ENCODE measurements at regions not wholly inside any gene's neighbourhood (a gene's known extent, or its start where the extent isn't known, plus 50 kb on each side); places are given as distances from the start of the nearest gene placed in this dataset.
"Not testable (repeated sequence)": the region's sequence is repeated elsewhere in the genome, so short reads cannot be mapped to it uniquely, and the experiment has no call there.

DNA sequence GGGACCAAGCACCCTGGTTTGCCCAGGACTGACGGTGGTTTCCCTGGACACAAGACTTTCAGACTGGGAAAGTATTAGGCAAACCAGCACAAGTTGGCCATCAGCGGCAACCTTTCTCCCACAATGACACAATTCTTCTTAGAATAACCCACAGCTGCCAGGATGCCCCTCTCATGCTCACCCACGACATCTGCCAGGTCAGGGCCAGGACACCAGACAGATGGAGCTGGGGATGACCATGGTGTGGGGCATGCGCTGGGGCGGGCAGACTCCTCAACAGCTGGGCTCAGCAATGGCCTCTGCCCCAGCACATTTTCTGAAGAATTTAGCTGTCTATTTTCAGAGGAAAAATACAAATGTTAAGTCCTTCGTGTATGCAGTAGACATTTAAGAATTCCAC, 226.4 kb downstream of the FNDC1 start:
- TF ChIP-seq GATA1 (IDR thresholded peaks at IDR 0.05; ENCODE audit: low read depth, low read length) (no peak), POLR2A (IDR thresholded peaks at IDR 0.05; ENCODE audit: low read length) (no peak)
- no peak for DNase-seq

DNA sequence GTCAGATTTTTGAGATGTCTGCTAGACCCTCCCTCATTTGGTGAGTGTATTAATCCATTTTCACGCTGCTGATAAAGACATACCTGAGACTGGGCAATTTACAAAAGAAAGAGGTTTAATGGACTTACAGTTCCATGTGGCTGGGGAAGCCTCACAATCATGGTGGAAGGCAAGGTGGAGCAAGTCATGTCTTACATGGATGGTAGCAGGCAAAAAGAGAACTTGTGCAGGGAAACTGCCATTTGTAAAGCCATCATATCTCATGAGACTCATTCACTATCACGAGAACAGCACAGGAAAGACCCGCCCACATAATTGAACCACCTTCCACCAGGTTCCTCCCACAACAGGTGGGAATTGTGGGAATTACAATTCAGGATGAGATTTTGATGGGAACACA, 223.5 kb downstream of the FNDC1 start:
- DNase-seq = not testable (repeated sequence)

GRCh38 chr6:159390381-159390780, 221.2 kb downstream of the FNDC1 start:
- TF ChIP-seq GATA1 (IDR thresholded peaks at IDR 0.05; ENCODE audit: low read depth, low read length) (no peak), POLR2A (IDR thresholded peaks at IDR 0.05; ENCODE audit: low read length) (no peak)
- no peak for DNase-seq

GRCh38 chr6:159389695-159390094, 220.5 kb downstream of the FNDC1 start:
- TF ChIP-seq POLR2A (IDR thresholded peaks at IDR 0.05; ENCODE audit: low read length) (no peak), GATA1 (IDR thresholded peaks at IDR 0.05; ENCODE audit: low read depth, low read length) (no peak)
- no peak for DNase-seq

DNA sequence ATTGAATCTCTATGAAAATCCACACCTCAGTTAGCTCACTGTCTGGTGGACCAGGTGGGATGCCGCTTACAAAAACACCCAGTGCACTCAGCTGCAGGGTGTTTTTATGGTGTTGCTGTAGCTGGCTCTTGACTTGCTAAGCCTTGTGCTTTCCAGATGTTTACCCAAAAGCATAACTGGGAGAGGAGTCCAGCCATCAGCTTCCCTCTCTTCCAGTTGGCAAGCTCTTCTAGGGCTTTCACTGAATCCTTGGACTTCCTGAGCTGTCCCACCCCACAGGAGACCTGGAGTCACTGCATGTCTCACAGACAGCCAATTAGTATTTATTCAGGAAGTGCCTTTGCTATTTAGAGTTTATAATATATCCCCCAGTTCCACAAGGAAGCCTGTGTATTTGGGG, 210.9 kb downstream of the FNDC1 start:
- TF ChIP-seq GATA1 (IDR thresholded peaks at IDR 0.05; ENCODE audit: low read depth, low read length) = no peak
- TF ChIP-seq POLR2A (IDR thresholded peaks at IDR 0.05; ENCODE audit: low read length) = no peak
- DNase-seq = no peak

DNA sequence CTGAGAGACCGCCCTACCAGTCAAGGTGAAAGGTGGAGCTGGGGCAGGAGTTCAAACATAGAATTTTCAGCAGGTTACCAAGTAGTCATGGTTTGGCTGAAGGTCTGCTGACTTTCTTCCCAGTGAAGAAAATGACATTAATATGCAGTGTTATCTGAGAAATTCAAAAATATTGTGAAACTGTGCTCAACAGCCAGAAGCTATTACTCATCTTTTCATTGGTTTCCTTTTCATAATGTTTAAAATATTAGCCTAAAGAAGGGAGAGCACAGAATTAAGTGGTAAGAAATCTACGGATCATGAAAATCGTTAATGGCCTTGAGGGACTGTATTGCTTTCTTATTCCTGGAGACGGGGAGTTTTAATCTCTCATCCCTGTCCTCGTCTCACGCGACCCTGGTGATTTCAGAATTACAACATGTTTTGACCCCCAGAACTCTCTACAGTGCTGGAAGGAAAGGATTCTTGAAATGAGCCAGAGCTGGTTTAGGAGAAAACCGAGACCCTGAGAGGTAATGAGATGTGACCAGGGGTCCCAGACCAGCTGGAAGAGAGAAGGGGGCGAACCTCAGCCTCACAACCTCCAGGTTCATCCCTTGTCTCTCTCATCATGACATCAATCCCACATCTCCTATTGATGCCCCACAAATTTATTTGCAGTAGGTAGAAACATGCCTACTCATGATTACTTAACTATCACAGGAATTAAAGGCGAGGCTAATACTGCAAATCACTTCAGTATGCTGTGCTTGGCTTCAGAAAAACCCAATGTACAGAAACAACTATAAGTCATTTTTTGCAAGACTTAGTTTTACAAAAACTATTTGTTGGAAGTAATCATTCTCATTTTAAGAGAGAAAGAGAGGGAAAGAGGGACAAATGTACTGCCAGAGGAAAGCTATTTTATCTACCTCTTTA, 209.5 kb downstream of the FNDC1 start:
- TF ChIP-seq GATA1 (IDR thresholded peaks at IDR 0.05; ENCODE audit: low read depth, low read length) = no peak
- no peak for TF ChIP-seq POLR2A (IDR thresholded peaks at IDR 0.05; ENCODE audit: low read length)
- DNase-seq = no peak

GRCh38 chr6:159376516-159377158, 207.4 kb downstream of the FNDC1 start:
- no peak for DNase-seq
- TF ChIP-seq GATA1 (IDR thresholded peaks at IDR 0.05; ENCODE audit: low read depth, low read length) (no peak), POLR2A (IDR thresholded peaks at IDR 0.05; ENCODE audit: low read length) (no peak)

DNA sequence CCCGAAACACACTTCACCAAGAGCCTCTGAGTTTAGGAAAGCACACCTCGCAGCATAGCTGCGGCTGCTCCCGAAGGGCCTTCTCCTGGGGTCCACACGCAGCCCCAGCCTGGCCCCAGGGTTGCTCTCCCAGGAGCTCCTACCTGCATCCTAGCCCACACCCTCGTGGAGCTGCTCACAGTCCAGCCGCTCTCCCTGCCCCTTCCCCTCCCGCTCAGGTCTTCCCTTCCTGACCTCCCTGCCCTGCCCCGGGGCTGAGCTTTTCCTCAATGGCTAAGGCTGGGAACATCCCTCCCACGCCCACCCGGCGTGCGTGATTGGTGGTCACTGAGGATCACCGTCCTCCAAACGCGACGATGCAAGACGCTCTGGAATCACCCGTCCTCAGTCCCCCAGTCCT, 205.8 kb downstream of the FNDC1 start:
- no peak for TF ChIP-seq POLR2A (IDR thresholded peaks at IDR 0.05; ENCODE audit: low read length)
- no peak for TF ChIP-seq GATA1 (IDR thresholded peaks at IDR 0.05; ENCODE audit: low read depth, low read length)
- DNase-seq = no peak

DNA sequence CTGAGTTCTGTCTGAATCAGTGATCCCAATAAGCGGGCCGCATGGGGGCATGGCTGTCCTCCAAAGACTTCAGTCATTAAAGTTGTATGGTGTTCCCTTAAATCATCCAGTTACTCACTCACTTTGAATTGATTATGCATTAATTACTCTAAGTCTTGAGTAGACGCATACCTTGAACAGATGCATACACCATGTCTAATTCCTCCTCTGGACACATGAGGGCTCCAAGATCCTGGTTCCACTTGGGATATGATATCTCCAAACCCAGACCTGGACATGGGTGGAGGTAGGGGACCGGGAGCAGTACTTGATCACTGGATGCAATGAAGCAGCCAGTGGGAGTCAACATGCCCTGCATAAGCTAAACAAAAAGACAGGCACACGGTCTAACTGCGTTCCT, 204.5 kb downstream of the FNDC1 start:
- no peak for TF ChIP-seq POLR2A (IDR thresholded peaks at IDR 0.05; ENCODE audit: low read length)
- TF ChIP-seq GATA1 (IDR thresholded peaks at IDR 0.05; ENCODE audit: low read depth, low read length) = no peak
- DNase-seq = no peak

DNA sequence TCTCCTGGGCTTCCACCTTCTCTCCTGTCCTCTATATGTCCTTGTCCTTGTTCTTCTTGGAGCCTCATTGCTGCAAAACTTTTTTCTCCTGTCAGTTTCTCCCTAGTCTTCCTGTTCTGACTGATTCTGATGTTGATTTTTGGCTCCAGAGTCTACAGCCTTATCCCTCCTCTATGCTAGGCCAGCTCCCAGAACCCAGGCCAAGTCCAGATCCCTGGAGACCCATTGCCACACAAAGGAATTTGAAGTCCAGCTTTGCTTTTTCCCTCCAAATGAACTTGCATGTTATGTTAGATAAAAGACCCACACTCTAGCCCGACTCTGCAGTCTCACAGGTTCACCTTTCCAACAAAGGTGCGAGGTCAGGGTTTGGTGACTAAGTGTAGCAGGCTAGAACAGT, 203.1 kb downstream of the FNDC1 start:
- TF ChIP-seq GATA1 (IDR thresholded peaks at IDR 0.05; ENCODE audit: low read depth, low read length) = no peak
- TF ChIP-seq POLR2A (IDR thresholded peaks at IDR 0.05; ENCODE audit: low read length) = no peak
- DNase-seq = no peak

- DNase-seq = no peak
- TF ChIP-seq GATA1 (IDR thresholded peaks at IDR 0.05; ENCODE audit: low read depth, low read length) (no peak), POLR2A (IDR thresholded peaks at IDR 0.05; ENCODE audit: low read length) (no peak)
These were observed 191.1 kb downstream of the FNDC1 start for GRCh38 chr6:159360306-159360705.

GRCh38 chr6:159359581-159360297, 190.5 kb downstream of the FNDC1 start:
- DNase-seq = no peak
- no peak for TF ChIP-seq POLR2A (IDR thresholded peaks at IDR 0.05; ENCODE audit: low read length)
- no peak for TF ChIP-seq GATA1 (IDR thresholded peaks at IDR 0.05; ENCODE audit: low read depth, low read length)

DNA sequence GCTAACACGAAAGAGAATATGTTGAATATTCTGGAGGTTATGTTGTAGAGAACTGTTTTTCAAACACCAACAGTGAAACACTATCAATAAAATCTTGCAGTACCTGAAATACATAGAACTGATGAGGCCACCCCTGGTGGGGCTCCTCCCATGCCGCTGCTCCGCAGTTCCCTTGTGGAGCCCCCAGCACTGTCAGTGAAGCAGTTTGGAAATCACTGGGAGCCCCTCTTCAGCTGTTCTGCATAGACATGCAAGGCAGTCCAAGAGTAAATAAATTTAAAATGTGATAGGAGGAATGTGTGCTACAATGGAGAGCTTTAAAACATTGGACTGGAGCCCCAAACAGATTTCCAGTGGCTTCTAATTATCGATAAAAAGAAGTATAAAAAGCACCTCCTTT, 189.4 kb downstream of the FNDC1 start:
- no peak for DNase-seq

DNA sequence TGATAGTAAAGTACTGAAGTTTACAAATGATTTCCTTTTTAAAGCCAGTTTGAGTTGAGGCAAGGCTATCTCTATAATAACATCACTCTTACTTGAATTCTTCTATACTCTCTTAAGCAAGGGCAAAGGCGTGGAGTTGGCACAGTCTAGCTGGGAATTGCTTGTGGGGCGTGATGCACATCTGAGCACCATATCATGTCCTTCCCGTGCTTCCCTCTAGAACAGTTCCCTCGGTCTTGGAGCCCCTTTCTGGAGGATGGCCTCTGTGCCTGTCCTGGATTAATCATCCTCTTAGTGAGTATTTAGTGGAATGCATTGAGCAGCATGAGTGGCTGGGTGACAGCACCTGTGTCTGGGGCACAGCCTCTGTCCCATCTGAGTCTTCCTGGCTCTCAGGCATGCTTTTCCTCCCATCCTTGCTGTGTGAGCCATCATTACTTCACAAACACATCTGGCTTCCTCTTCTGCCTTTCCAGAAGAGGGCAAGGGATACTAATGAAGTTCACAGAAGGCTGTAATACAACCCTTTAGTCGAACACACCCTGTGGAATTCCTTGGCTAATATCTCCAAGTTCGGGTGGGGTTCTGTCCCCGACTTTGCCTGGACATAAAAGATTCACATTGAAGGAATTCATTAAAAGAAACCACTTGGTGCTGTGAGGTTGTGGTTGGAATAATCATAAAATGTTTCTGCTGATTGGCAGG, 188.2 kb downstream of the FNDC1 start:
- DNase-seq = no peak
- TF ChIP-seq GATA1 (IDR thresholded peaks at IDR 0.05; ENCODE audit: low read depth, low read length) (no peak), POLR2A (IDR thresholded peaks at IDR 0.05; ENCODE audit: low read length) (no peak)

More for the DNA sequence above, 189.4 kb downstream of the FNDC1 start:
- no peak for TF ChIP-seq POLR2A (IDR thresholded peaks at IDR 0.05; ENCODE audit: low read length)
- no peak for TF ChIP-seq GATA1 (IDR thresholded peaks at IDR 0.05; ENCODE audit: low read depth, low read length)
